Tibial nerve (tissue), 4 donors: ENCODE measurements at regions not wholly inside any gene's neighbourhood (a gene's known extent, or its start where the extent isn't known, plus 50 kb on each side); places are given as distances from the start of the nearest gene placed in this dataset.
"Not testable (repeated sequence)": the region's sequence is repeated elsewhere in the genome, so short reads cannot be mapped to it uniquely, and the experiment has no call there.

Experiments
- DNase-seq, 2 donors: peaks; one replicate each; pipeline ENCODE4 v3.0.0-alpha.2; 2019; ENCODE audit warnings: low spot score in 2 of 2
- H3K27ac ChIP-seq, 4 donors: fragments of 200-600 bp; sonication (generic) in 3 of 4; one replicate each; pipeline ENCODE4 v1.5.1; 2017 to 2019; ENCODE audit warnings: mild to moderate bottlenecking in 1 of 4
- H3K27me3 ChIP-seq, 2 donors: fragments of 200-600 bp; sonication (generic) in 1 of 2; one replicate each; pipeline versions ENCODE4 v1.5.1 to v1.6.0; 2017 to 2019
- H3K36me3 ChIP-seq, 3 donors: fragments of 200-600 bp; sonication (generic); one replicate each; pipeline ENCODE4 v1.5.1; 2018 to 2019
- H3K4me1 ChIP-seq, 4 donors: fragments of 200-600 bp; sonication (generic) in 3 of 4; one replicate each; pipeline ENCODE4 v1.5.1; 2017 to 2019
- H3K4me3 ChIP-seq, 4 donors: fragments of 200-600 bp; sonication (generic) in 3 of 4; one replicate each; pipeline ENCODE4 v1.5.1; 2017 to 2019; ENCODE audit warnings: mild to moderate bottlenecking in 1 of 4, moderate library complexity in 1 of 4
- H3K9me3 ChIP-seq, 4 donors: fragments of 200-600 bp; sonication (generic) in 3 of 4; one replicate each; pipeline ENCODE4 v1.5.1; 2017 to 2019
- CTCF ChIP-seq, 5 experiments: fragments of 200-600 bp in 3 of 5; fragments of 450-650 bp in 2 of 5; sonication (generic) in 3 of 5; IDR thresholded peaks; one replicate each; pipeline ENCODE4 v1.5.1; 2016 to 2019; ENCODE audit warnings: antibody characterized with exemption in 5 of 5, mild to moderate bottlenecking in 3 of 5, moderate library complexity in 2 of 5
- EP300 ChIP-seq, 2 donors: sonication (generic); formaldehyde crosslinking; IDR thresholded peaks; one replicate each; pipeline ENCODE4 v1.6.1; 2017; ENCODE audit warnings: antibody characterized with exemption in 2 of 2, mild to moderate bottlenecking in 1 of 2
- POLR2A ChIP-seq, 2 donors: fragments of 450-650 bp; IDR thresholded peaks; one replicate each; pipeline ENCODE4 v1.6.1; 2017; ENCODE audit warnings: antibody characterized with exemption in 2 of 2, mild to moderate bottlenecking in 2 of 2, moderate library complexity in 2 of 2
- WGBS, 2 donors: methylation state at CpG; one replicate each; pipeline ENCODE4 v1.1.5; 2018; 5-methylcytosine and 5-hydroxymethylcytosine counted together

- no peaks in the 10 kb centered on the region for H3K27me3 ChIP-seq
- 64 to 65% methylated on average over 2 of the region's 2 CpGs for WGBS, 2 donors
- H3K9me3 ChIP-seq: no peaks in the 10 kb centered on the region
- no peak for DNase-seq
- no peaks in the 10 kb centered on the region for H3K36me3 ChIP-seq
- H3K4me1 ChIP-seq: no peaks in the 10 kb centered on the region
- no peak overlapping the region for H3K4me3 ChIP-seq
- no peak for TF ChIP-seq EP300 (IDR thresholded peaks at IDR 0.05)
- TF ChIP-seq POLR2A (IDR thresholded peaks at IDR 0.05): no peak
- no peak for TF ChIP-seq CTCF (IDR thresholded peaks at IDR 0.05)
- H3K27ac ChIP-seq: no peak overlapping the region
Observed at GRCh38 chr5:20956134-20956533, 968.1 kb upstream of the CDH18 start.

- 48 to 53% methylated on average over 1 of the region's 1 CpG for WGBS, 2 donors
Observed at GRCh38 chr5:20949636-20950035, 961.6 kb upstream of the CDH18 start.

GRCh38 chr5:20943183-20943971 lies 955.4 kb upstream of the CDH18 start:
- 74 to 78% methylated on average over 3 of the region's 3 CpGs for WGBS, 2 donors
- not testable (repeated sequence) for H3K9me3 ChIP-seq

More at GRCh38 chr5:20949636-20950035, 961.6 kb upstream of the CDH18 start:
- DNase-seq: no peak
- TF ChIP-seq POLR2A (IDR thresholded peaks at IDR 0.05): no peak
- TF ChIP-seq CTCF (IDR thresholded peaks at IDR 0.05): no peak
- TF ChIP-seq EP300 (IDR thresholded peaks at IDR 0.05): no peak
- Histone ChIP-seq H3K9me3 (no peaks in the 10 kb centered on the region), H3K4me1 (no peaks in the 10 kb centered on the region), H3K36me3 (no peaks in the 10 kb centered on the region), H3K27ac (no peak overlapping the region), H3K4me3 (no peak overlapping the region), H3K27me3 (no peaks in the 10 kb centered on the region)

DNA sequence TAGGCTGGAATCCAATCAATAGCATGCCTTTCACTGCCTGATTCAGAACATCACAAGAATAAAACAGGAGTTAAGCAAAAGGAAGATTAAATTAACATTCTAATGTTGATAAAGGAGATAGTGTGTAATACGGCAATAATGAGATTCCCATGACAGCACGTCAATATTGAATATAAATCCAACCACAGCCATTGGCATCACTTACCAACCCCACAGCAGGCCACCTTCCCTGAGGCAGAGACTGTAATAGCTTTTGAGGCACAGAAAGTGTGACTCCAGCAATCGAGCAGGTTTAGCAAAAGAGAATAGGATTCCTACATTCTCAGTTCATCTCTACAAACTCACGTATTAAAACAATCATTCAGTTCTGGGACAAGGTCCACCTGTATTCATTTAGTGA lies 954.6 kb upstream of the CDH18 start:
- not testable (repeated sequence) for DNase-seq, H3K27ac ChIP-seq, H3K4me1 ChIP-seq, H3K36me3 ChIP-seq, H3K27me3 ChIP-seq, H3K9me3 ChIP-seq, H3K4me3 ChIP-seq
- WGBS, 2 donors: 79 to 82% methylated on average over 4 of the region's 4 CpGs

More at GRCh38 chr5:20943183-20943971, 955.4 kb upstream of the CDH18 start:
- H3K4me1 ChIP-seq, DNase-seq, H3K36me3 ChIP-seq, H3K4me3 ChIP-seq, H3K27ac ChIP-seq, H3K27me3 ChIP-seq: not testable (repeated sequence)

- 85 to 94% methylated on average over 3 of the region's 4 CpGs for WGBS, 2 donors
Observed at GRCh38 chr5:20940786-20941185, 952.8 kb upstream of the CDH18 start.

GRCh38 chr5:20890936-20891335 lies 902.9 kb upstream of the CDH18 start:
- not testable (repeated sequence) for H3K27me3 ChIP-seq, H3K27ac ChIP-seq, H3K4me3 ChIP-seq, H3K9me3 ChIP-seq, H3K36me3 ChIP-seq, H3K4me1 ChIP-seq, DNase-seq
- 76 to 89% methylated on average over 5 of the region's 5 CpGs for WGBS, 2 donors

More at GRCh38 chr5:20940786-20941185, 952.8 kb upstream of the CDH18 start:
- H3K27ac ChIP-seq, H3K27me3 ChIP-seq, H3K36me3 ChIP-seq, H3K4me1 ChIP-seq, DNase-seq, H3K9me3 ChIP-seq, H3K4me3 ChIP-seq: not testable (repeated sequence)

DNA sequence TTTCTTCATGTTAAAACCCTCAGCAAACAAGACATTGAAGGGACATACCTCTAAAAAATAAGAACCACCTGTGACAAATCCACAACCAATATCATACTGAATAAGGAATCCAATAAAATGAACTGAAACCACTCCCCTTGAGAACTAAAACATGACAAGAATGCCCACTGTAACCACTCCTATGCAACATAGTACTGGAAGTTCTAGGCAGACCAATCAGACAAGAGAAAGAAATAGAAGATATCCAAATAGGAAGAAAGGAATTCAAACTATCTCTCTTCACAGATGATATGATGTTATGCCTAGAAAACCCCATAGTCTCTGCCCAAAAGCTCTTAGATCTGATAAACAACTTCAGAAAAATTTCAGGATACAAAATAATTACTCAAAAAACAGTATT lies 887.7 kb upstream of the CDH18 start:
- not testable (repeated sequence) for H3K4me1 ChIP-seq, H3K4me3 ChIP-seq, H3K36me3 ChIP-seq, H3K9me3 ChIP-seq, DNase-seq, H3K27ac ChIP-seq, H3K27me3 ChIP-seq

- DNase-seq, H3K27ac ChIP-seq, H3K36me3 ChIP-seq, H3K27me3 ChIP-seq, H3K4me1 ChIP-seq, H3K9me3 ChIP-seq, H3K4me3 ChIP-seq: not testable (repeated sequence)
- WGBS, 2 donors: 76 to 77% methylated on average over 3 of the region's 3 CpGs
Observed at GRCh38 chr5:20865892-20866291, 877.9 kb upstream of the CDH18 start.
